COR-L47 (cell line): ENCODE measurements at regions not wholly inside any gene's neighbourhood (a gene's known extent, or its start where the extent isn't known, plus 50 kb on each side); places are given as distances from the start of the nearest gene placed in this dataset.

ENCODE experiments used
- DNase-seq: peaks from one replicate; lab custom pipeline; 2025; lab: John Stamatoyannopoulos, UW

- DNase-seq = no peak
These were observed 179.9 kb downstream of the NPHP4 start for GRCh38 chr1:5812295-5812694.

DNA sequence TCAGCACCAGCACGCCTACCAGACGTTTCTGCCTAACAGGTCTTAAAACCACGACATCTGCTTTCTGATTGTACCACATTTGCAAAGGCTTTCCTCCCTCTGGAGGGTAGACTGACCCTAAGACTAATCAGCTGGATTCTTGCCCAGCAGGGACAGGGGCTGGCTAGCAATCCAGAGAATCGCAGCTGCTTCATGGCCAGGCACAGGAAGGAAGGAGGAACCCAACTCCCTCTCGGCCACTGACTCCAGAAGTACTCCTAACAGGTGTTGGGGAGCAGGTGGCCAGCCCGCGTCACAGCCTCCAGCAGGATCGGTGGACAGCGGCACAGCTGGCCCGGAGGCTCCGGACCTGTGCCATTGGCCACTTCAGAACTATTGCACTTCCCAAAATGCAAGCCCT, 180.8 kb downstream of the NPHP4 start:
- peak; percentile 27 for DNase-seq

DNA sequence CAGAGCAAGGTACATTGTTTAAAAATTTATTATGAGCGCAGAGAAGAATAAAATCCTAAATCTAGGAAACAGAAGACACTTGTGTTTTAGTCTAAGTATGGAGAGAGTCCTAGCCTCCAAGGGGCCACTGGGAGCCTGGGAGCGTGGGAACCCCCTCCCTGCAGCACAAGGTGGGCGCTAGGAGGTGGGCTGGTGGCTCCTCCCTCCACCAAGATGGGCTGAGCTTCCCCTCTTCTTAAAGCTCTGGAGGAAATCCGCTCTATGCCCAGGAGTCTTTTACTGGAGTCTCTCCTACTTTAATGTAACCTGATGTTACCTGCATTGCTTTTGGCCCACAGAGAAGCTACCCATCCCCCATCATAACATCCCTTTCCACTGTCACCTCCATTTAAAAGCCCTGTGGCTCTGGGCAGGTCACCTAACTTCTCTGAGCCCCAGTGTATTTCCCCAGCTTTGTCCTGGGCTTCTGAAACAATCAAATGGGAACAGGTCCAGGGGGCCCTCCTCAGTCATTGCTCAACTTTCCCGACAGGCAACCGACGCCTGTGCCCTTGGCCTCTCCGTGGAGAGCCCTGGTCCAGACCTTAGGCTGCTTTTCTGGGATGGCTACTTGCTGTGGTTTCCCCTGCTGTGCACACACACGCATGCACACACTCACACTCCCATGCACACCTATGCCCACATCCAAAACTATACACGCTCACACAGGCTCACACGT, 181.5 kb downstream of the NPHP4 start:
- DNase-seq = no peak

- DNase-seq = no peak
These were observed 182.1 kb downstream of the NPHP4 start for GRCh38 chr1:5810131-5810530.

GRCh38 chr1:5809207-5809788, 182.9 kb downstream of the NPHP4 start:
- no peak for DNase-seq

- DNase-seq = no peak
These were observed 188.4 kb downstream of the NPHP4 start for GRCh38 chr1:5803851-5804250.

- DNase-seq = no peak
These were observed 189.6 kb downstream of the NPHP4 start for GRCh38 chr1:5802606-5803005.

GRCh38 chr1:5798904-5799303, 193.3 kb downstream of the NPHP4 start:
- DNase-seq = no peak

GRCh38 chr1:5798151-5798730, 194.0 kb downstream of the NPHP4 start:
- DNase-seq = no peak

DNA sequence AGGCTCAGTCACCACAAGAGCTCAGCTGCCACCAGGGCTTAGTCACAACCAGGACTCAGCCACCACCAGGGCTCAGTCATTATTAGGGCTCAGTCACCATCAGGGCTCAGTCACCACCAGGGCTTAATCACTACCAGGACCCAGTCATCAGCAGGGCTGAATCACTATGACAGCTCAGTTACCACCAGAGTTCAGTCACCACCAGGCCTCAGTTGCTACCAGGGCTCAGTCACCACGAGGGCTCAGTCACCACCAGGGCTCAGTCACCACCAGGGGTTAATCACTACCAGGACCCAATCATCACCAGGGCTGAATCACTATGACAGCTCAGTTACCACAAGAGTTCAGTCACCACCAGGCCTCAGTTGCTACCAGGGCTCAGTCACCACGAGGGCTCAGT, 196.2 kb downstream of the NPHP4 start:
- DNase-seq = no peak

- DNase-seq = no peak
These were observed 197.9 kb downstream of the NPHP4 start for GRCh38 chr1:5794279-5794678.

- no peak for DNase-seq
These were observed 198.7 kb downstream of the NPHP4 start for GRCh38 chr1:5793516-5793915.

DNA sequence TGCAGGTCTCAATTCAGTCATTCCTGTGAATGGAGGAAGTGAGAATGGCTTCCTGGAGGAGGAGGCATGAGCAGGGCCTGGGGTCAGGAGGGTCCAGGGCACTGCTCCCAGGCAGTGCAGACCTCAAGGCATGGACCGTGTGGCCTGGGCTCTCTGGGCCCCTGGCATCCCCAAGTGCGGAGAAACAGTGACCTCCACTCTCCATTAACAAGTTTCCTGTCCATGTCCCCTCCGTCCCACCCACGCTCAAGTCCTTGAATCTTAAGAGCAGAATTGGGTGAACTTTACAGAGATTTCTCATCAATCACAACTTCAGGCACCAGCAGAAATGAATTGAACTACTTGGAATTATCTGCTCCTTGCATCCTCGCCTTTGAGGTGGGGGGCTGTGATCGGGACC, 211.1 kb downstream of the NPHP4 start:
- DNase-seq = no peak

- no peak for DNase-seq
These were observed 211.9 kb downstream of the NPHP4 start for GRCh38 chr1:5780324-5780716.

- DNase-seq = no peak
These were observed 212.5 kb downstream of the NPHP4 start for GRCh38 chr1:5779608-5780323.

DNA sequence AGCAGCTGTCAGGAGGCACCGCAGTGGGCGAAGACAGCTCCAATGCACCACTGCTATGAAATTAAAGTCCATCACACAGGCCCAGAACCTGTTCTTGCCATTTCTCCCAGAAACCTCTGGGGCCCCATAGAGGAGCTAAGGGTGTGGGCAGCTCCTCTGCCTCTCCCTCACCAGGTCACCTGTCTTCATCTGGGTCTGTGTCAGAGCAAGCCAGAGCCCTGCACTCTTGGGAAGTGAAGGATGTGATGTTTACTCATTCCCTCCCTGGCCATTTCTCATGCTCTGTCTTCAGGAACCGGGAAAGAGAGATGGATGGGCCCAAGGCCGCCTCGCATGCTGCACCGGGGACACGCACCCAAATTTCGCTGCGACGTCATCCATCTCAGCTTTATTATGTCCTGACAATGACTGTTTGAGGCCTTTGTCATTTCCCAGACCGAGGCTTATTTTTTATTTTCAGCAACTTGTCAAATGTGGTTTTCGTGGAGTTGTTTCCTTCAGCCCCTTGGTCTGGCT, 216.1 kb downstream of the NPHP4 start:
- no peak for DNase-seq

- no peak for DNase-seq
These were observed 218.2 kb downstream of the NPHP4 start for GRCh38 chr1:5774019-5774418.

GRCh38 chr1:5771788-5772187, 220.4 kb downstream of the NPHP4 start:
- no peak for DNase-seq

DNA sequence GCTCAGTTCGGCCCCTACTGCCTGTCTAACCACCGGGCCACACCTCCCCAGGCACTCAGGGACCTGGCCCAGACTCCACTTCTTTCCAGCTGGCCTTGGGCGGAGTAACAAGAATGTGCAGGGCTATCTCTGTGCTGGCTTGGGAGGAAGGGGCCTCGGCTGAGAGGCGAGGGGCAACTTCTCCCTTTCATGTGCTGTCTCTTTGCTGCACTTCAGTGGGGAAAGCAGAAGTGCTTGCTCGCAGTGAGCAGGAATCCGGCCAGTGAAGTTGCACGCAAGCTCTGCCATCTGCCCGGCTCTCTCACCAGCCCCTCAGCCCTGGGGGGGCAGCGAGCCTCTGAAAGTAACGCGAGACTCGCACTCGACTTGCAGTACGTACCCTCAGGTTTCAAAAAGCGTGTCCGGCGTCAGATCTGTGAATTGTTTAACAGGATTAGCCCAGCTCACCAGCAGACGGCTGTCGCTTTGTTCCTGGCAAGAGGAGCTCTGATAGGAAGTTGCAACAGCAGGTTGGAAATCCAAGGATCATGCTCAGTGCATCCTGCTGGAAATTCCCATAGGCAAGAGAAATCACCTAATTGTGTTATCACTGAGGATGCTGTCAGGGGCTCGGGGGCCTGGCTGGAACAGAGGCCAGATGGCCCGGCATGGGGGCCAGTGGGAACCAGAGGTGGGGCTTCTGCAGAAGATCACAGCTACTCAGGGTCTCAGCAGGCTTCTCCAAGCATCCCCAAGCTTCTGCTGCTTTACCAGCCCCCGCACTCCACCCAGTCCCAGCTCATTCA, 221.1 kb downstream of the NPHP4 start:
- DNase-seq = no peak

- DNase-seq = no peak
These were observed 222.5 kb downstream of the NPHP4 start for GRCh38 chr1:5769760-5770159.

GRCh38 chr1:5769146-5769545, 223.1 kb downstream of the NPHP4 start:
- DNase-seq = no peak

DNA sequence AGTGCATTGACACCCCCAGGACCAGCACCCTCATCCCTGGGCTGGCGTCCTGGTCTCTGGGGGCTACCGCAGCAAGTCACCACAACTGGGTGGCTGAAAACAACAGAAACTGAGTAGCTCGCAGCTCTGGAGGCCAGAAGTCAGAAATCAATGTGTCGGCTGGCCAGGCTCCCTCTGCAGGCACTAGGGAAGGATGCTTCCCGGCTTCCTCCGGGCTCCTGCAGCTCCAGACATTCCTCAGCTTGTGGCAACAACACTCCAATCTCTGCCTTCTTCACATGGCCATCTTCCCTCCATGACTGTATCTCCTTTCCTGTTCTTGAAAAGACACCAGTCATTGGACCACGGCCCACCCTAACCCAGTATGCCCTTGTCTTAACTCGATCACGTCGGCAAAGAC, 224.2 kb downstream of the NPHP4 start:
- no peak for DNase-seq
